CD14-positive monocyte (primary cell): ENCODE measurements at regions not wholly inside any gene's neighbourhood (a gene's known extent, or its start where the extent isn't known, plus 50 kb on each side); places are given as distances from the start of the nearest gene placed in this dataset.

ENCODE experiments used
- DNase-seq, 3 donors: peaks; one replicate each; pipeline ENCODE4 v3.0.0-alpha.2; 2011 to 2022
- H2AFZ ChIP-seq: 2 replicates; pipeline ENCODE4 v1.6.0; 2012; ENCODE audit warnings: mild to moderate bottlenecking, low read depth, low read length, inconsistent platforms; ENCODE audit not compliant: insufficient read depth, poor library complexity, severe bottlenecking
- H3K27ac ChIP-seq, 2 donors: 1 replicate in 1 of 2; 2 replicates in 1 of 2; pipeline ENCODE4 v1.5.1; 2012 to 2013; ENCODE audit warnings: low read length in 2 of 2, control low read depth in 1 of 2, inconsistent platforms in 1 of 2, low read depth in 1 of 2, mild to moderate bottlenecking in 1 of 2
- H3K27me3 ChIP-seq, 2 donors: one replicate each; pipeline versions ENCODE4 v1.6.0 to v1.6.1; 2011 to 2013; ENCODE audit warnings: low read length in 2 of 2; ENCODE audit not compliant: control insufficient read depth in 2 of 2, insufficient read depth in 2 of 2
- H3K36me3 ChIP-seq, 2 donors: replicated peaks in 1 of 2; 1 replicate in 1 of 2; 2 replicates in 1 of 2; pipeline versions ENCODE4 v1.5.1 to v1.6.1; 2012 to 2013; ENCODE audit warnings: low read length in 2 of 2, control low read depth in 1 of 2, inconsistent platforms in 1 of 2, mild to moderate bottlenecking in 1 of 2; ENCODE audit not compliant: insufficient read depth in 2 of 2, control insufficient read depth in 1 of 2
- H3K4me1 ChIP-seq, 2 donors: 1 replicate in 1 of 2; 2 replicates in 1 of 2; pipeline versions ENCODE4 v1.5.1 to v1.6.1; 2012 to 2013; ENCODE audit warnings: low read length in 2 of 2, control low read depth in 1 of 2, inconsistent platforms in 1 of 2, mild to moderate bottlenecking in 1 of 2, moderate library complexity in 1 of 2; ENCODE audit not compliant: insufficient read depth in 2 of 2, control insufficient read depth in 1 of 2
- H3K4me2 ChIP-seq: replicated peaks from 2 replicates; pipeline ENCODE3; 2012; ENCODE audit warnings: low read length, moderate library complexity, mild to moderate bottlenecking; ENCODE audit not compliant: poor library complexity, severe bottlenecking; ENCODE audit errors: extremely low read depth
- H3K4me3 ChIP-seq, 3 experiments: fragments of 200-600 bp in 1 of 3; sonication (generic) in 1 of 3; replicated peaks in 1 of 3; 1 replicate in 2 of 3; 2 replicates in 1 of 3; pipeline ENCODE4 v1.5.1; 2011 to 2013; ENCODE audit warnings: low read length in 3 of 3, mild to moderate bottlenecking in 3 of 3, control low read depth in 2 of 3, low read depth in 2 of 3, inconsistent platforms in 1 of 3, moderate library complexity in 1 of 3
- H3K79me2 ChIP-seq: 2 replicates; pipeline ENCODE4 v1.6.0; 2012; ENCODE audit warnings: mild to moderate bottlenecking, control low read depth, inconsistent platforms, low read length, moderate library complexity; ENCODE audit not compliant: insufficient read depth
- H3K9ac ChIP-seq: 2 replicates; pipeline ENCODE4 v1.6.0; 2017; ENCODE audit warnings: low read length, mild to moderate bottlenecking; ENCODE audit not compliant: insufficient read depth, poor library complexity, severe bottlenecking
- H3K9me3 ChIP-seq, 2 donors: replicated peaks in 1 of 2; 1 replicate in 1 of 2; 2 replicates in 1 of 2; pipeline versions ENCODE4 v1.5.1 to v1.6.1; 2012 to 2013; ENCODE audit warnings: low read length in 2 of 2, control low read depth in 1 of 2; ENCODE audit not compliant: control insufficient read depth in 1 of 2, insufficient read depth in 1 of 2
- H4K20me1 ChIP-seq: 2 replicates; pipeline ENCODE4 v1.6.0; 2012; ENCODE audit warnings: mild to moderate bottlenecking, low read length, control low read depth, moderate library complexity; ENCODE audit not compliant: insufficient read depth
- H3K27ac Mint-ChIP-seq, 7 donors: one replicate each; pipeline ENCODE4 v1.8.0; 2020; ENCODE audit warnings: mild to moderate bottlenecking in 7 of 7, mixed read lengths in 7 of 7, moderate library complexity in 6 of 7, inconsistent platforms in 2 of 7
- H3K27me3 Mint-ChIP-seq, 3 donors: one replicate each; pipeline ENCODE4 v1.8.0; 2021 to 2022; ENCODE audit warnings: low read depth in 3 of 3, mild to moderate bottlenecking in 3 of 3, mixed read lengths in 3 of 3, moderate library complexity in 3 of 3, inconsistent platforms in 1 of 3
- H3K36me3 Mint-ChIP-seq, 2 donors: one replicate each; pipeline ENCODE4 v1.8.0; 2020; ENCODE audit warnings: mixed read lengths in 2 of 2, inconsistent platforms in 1 of 2, mild to moderate bottlenecking in 1 of 2
- H3K4me1 Mint-ChIP-seq: one replicate; pipeline ENCODE4 v1.8.0; 2020; ENCODE audit warnings: mild to moderate bottlenecking, mixed read lengths
- H3K4me3 Mint-ChIP-seq, 2 donors: one replicate each; pipeline ENCODE4 v1.8.0; 2020; ENCODE audit warnings: mild to moderate bottlenecking in 2 of 2, mixed read lengths in 2 of 2, moderate library complexity in 1 of 2
- H3K9me3 Mint-ChIP-seq, 7 donors: one replicate each; pipeline ENCODE4 v1.8.0; 2020 to 2022; ENCODE audit warnings: mixed read lengths in 7 of 7, mild to moderate bottlenecking in 6 of 7, moderate library complexity in 6 of 7, inconsistent platforms in 2 of 7
- WGBS: methylation state at CpG from one replicate; pipeline ENCODE4 v1.1.5; 2013; ENCODE audit warnings: missing lambda C conversion rate; ENCODE audit not compliant: insufficient coverage; 5-methylcytosine and 5-hydroxymethylcytosine counted together
- intact Hi-C, 2 donors: fragments of 100-400 bp; cut with micrococcal nuclease; formaldehyde crosslinking; loops; one replicate each; pipeline versions ENCODE4 v1.15.0 to v1.15.1; 2023
- TF ChIP-seq, protein P1 (sequence below): fragments of 200-600 bp; IDR thresholded peaks from one replicate; pipeline ENCODE4 v1.8.0; 2022; ENCODE audit warnings: antibody characterized with exemption, mild to moderate bottlenecking

- Histone ChIP-seq H3K27ac (no peak overlapping the region), H3K36me3 (no peaks in the 10 kb centered on the region), H3K9me3 (no peaks in the 10 kb centered on the region), H3K4me2 (no peak overlapping the region), H3K4me1 (no peaks in the 10 kb centered on the region), H3K4me3 (no peak overlapping the region), H3K27me3 (no peaks in the 10 kb centered on the region), H2AFZ (no peak overlapping the region), H3K9ac (no peak overlapping the region), H3K79me2 (no peaks in the 10 kb centered on the region), H4K20me1 (no peaks in the 10 kb centered on the region)
- intact Hi-C loops, result no loop called here
- H3K4me1 Mint-ChIP-seq, result no peaks in the 10 kb centered on the region
- TF ChIP-seq, protein P1, sequence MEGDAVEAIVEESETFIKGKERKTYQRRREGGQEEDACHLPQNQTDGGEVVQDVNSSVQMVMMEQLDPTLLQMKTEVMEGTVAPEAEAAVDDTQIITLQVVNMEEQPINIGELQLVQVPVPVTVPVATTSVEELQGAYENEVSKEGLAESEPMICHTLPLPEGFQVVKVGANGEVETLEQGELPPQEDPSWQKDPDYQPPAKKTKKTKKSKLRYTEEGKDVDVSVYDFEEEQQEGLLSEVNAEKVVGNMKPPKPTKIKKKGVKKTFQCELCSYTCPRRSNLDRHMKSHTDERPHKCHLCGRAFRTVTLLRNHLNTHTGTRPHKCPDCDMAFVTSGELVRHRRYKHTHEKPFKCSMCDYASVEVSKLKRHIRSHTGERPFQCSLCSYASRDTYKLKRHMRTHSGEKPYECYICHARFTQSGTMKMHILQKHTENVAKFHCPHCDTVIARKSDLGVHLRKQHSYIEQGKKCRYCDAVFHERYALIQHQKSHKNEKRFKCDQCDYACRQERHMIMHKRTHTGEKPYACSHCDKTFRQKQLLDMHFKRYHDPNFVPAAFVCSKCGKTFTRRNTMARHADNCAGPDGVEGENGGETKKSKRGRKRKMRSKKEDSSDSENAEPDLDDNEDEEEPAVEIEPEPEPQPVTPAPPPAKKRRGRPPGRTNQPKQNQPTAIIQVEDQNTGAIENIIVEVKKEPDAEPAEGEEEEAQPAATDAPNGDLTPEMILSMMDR, result no peak
- 94% methylated on average over 8 of the region's 12 CpGs for WGBS
- H3K27me3 Mint-ChIP-seq, result peaks cover 0 to 2% (median 0%) of the 10 kb centered on the region in 3 donors
- no peaks in the 10 kb centered on the region for H3K36me3 Mint-ChIP-seq
- H3K4me3 Mint-ChIP-seq, result no peak overlapping the region
- H3K9me3 Mint-ChIP-seq, result peaks cover 0 to 5% (median 0%) of the 10 kb centered on the region in 7 donors
- H3K27ac Mint-ChIP-seq, result no peak overlapping the region
- no peak for DNase-seq
These were observed 1294.7 kb downstream of the BRD1 start for GRCh38 chr22:48532986-48533385.

- Histone ChIP-seq H3K9ac (no peak overlapping the region), H3K36me3 (no peaks in the 10 kb centered on the region), H3K9me3 (no peaks in the 10 kb centered on the region), H2AFZ (no peak overlapping the region), H3K4me2 (no peak overlapping the region), H4K20me1 (no peaks in the 10 kb centered on the region), H3K4me3 (no peak overlapping the region), H3K27ac (no peak overlapping the region), H3K4me1 (no peaks in the 10 kb centered on the region), H3K79me2 (no peaks in the 10 kb centered on the region), H3K27me3 (no peaks in the 10 kb centered on the region)
- Mint-ChIP-seq H3K4me1 (no peaks in the 10 kb centered on the region), H3K27ac (no peak overlapping the region), H3K9me3 (peaks cover 0 to 5% (median 0%) of the 10 kb centered on the region in 7 donors), H3K36me3 (no peaks in the 10 kb centered on the region), H3K4me3 (no peak overlapping the region), H3K27me3 (peaks cover 0 to 2% (median 0%) of the 10 kb centered on the region in 3 donors)
- TF ChIP-seq, protein P1, result no peak
- intact Hi-C loops, result no loop called here
- no peak for DNase-seq
- 90% methylated on average over 11 of the region's 20 CpGs for WGBS
These were observed 1295.8 kb downstream of the BRD1 start for GRCh38 chr22:48531761-48532435.
